Mesenchymal stem cell (in vitro differentiated cells and primary cell): ENCODE measurements at regions not wholly inside any gene's neighbourhood (a gene's known extent, or its start where the extent isn't known, plus 50 kb on each side); places are given as distances from the start of the nearest gene placed in this dataset.

ENCODE experiments used
- DNase-seq: peaks from one replicate; pipeline ENCODE4 v3.0.0-alpha.2; 2013
- H2AFZ ChIP-seq: one replicate; pipeline ENCODE4 v1.6.1; 2013; ENCODE audit warnings: low read depth, mild to moderate bottlenecking, control low read depth, inconsistent platforms, low read length, moderate library complexity
- H2AK5ac ChIP-seq: 2 replicates; pipeline ENCODE4 v1.6.1; 2013; ENCODE audit warnings: low read length, moderate library complexity, mild to moderate bottlenecking, inconsistent platforms; ENCODE audit not compliant: severe bottlenecking
- H2BK120ac ChIP-seq: one replicate; pipeline ENCODE4 v1.6.1; 2013; ENCODE audit warnings: low read depth, mild to moderate bottlenecking, inconsistent platforms, low read length, moderate library complexity
- H2BK12ac ChIP-seq, 2 experiments: one replicate each; pipeline ENCODE4 v1.6.1; 2013; ENCODE audit warnings: inconsistent platforms in 2 of 2, low read length in 2 of 2, mild to moderate bottlenecking in 2 of 2, moderate library complexity in 2 of 2, control low read depth in 1 of 2
- H2BK15ac ChIP-seq: one replicate; pipeline ENCODE4 v1.6.1; 2013; ENCODE audit warnings: mild to moderate bottlenecking, low read depth, inconsistent platforms; ENCODE audit not compliant: poor library complexity, severe bottlenecking
- H2BK5ac ChIP-seq: 2 replicates; pipeline ENCODE4 v1.6.1; 2013; ENCODE audit warnings: low read depth, mild to moderate bottlenecking, low read length, control low read depth, inconsistent platforms; ENCODE audit not compliant: poor library complexity, severe bottlenecking
- H3K14ac ChIP-seq, 2 experiments: one replicate each; pipeline ENCODE4 v1.6.1; 2013; ENCODE audit warnings: inconsistent platforms in 2 of 2, low read length in 2 of 2, control low read depth in 1 of 2, mild to moderate bottlenecking in 1 of 2, moderate library complexity in 1 of 2
- H3K18ac ChIP-seq, 2 experiments: one replicate each; pipeline ENCODE4 v1.6.1; 2013; ENCODE audit warnings: inconsistent platforms in 2 of 2, low read length in 2 of 2, control low read depth in 1 of 2, low read depth in 1 of 2, mild to moderate bottlenecking in 1 of 2
- H3K23ac ChIP-seq, 2 experiments: one replicate each; pipeline ENCODE4 v1.6.1; 2013; ENCODE audit warnings: inconsistent platforms in 2 of 2, low read length in 2 of 2, mild to moderate bottlenecking in 2 of 2, moderate library complexity in 2 of 2, control low read depth in 1 of 2
- H3K27ac ChIP-seq: 2 replicates; pipeline ENCODE4 v1.5.1; 2013; ENCODE audit warnings: mild to moderate bottlenecking, moderate library complexity, low read length, control low read depth, inconsistent platforms; ENCODE audit not compliant: poor library complexity, severe bottlenecking
- H3K27me3 ChIP-seq, 2 experiments: 2 replicates each; pipeline versions ENCODE4 v1.6.1 to v1.7.0; 2013; ENCODE audit warnings: low read length in 2 of 2, mild to moderate bottlenecking in 2 of 2, moderate library complexity in 2 of 2, control low read depth in 1 of 2, inconsistent platforms in 1 of 2; ENCODE audit not compliant: control insufficient read depth in 1 of 2, insufficient read depth in 1 of 2
- H3K36me3 ChIP-seq, 2 experiments: 2 replicates each; pipeline versions ENCODE4 v1.6.1 to v1.7.0; 2013; ENCODE audit warnings: low read length in 2 of 2, control low read depth in 1 of 2, inconsistent platforms in 1 of 2, low read depth in 1 of 2, mild to moderate bottlenecking in 1 of 2; ENCODE audit not compliant: insufficient read depth in 2 of 2, control insufficient read depth in 1 of 2
- H3K4ac ChIP-seq, 2 experiments: one replicate each; pipeline ENCODE4 v1.6.1; 2013; ENCODE audit warnings: inconsistent platforms in 2 of 2, low read length in 2 of 2, mild to moderate bottlenecking in 2 of 2, moderate library complexity in 2 of 2, control low read depth in 1 of 2, low read depth in 1 of 2
- H3K4me1 ChIP-seq: 2 replicates; pipeline ENCODE4 v1.6.1; 2013; ENCODE audit warnings: low read depth, low read length, control low read depth; ENCODE audit not compliant: control insufficient read depth, insufficient read depth
- H3K4me2 ChIP-seq: 2 replicates; pipeline ENCODE4 v1.6.1; 2013; ENCODE audit warnings: low read length, mild to moderate bottlenecking, inconsistent platforms; ENCODE audit not compliant: poor library complexity, severe bottlenecking
- H3K4me3 ChIP-seq, 2 experiments: 2 replicates each; pipeline versions ENCODE4 v1.5.1 to v1.7.0; 2013; ENCODE audit warnings: low read length in 2 of 2, mild to moderate bottlenecking in 2 of 2, control low read depth in 1 of 2, low read depth in 1 of 2; ENCODE audit not compliant: insufficient read depth in 1 of 2
- H3K79me1 ChIP-seq: replicated peaks from 2 replicates; pipeline ENCODE4 v1.6.1; 2013; ENCODE audit warnings: mild to moderate bottlenecking, control low read depth, low read length, inconsistent platforms; ENCODE audit not compliant: poor library complexity, severe bottlenecking
- H3K9ac ChIP-seq: 2 replicates; pipeline ENCODE4 v1.7.0; 2013; ENCODE audit warnings: mild to moderate bottlenecking, low read length, moderate library complexity
- H3K9me3 ChIP-seq: 2 replicates; pipeline ENCODE4 v1.7.0; 2013; ENCODE audit warnings: mild to moderate bottlenecking, low read length; ENCODE audit not compliant: control insufficient read depth
- H4K8ac ChIP-seq: one replicate; pipeline ENCODE4 v1.6.1; 2013; ENCODE audit warnings: inconsistent platforms, mild to moderate bottlenecking, low read length, moderate library complexity
- H4K91ac ChIP-seq: one replicate; pipeline ENCODE4 v1.6.1; 2013; ENCODE audit warnings: mild to moderate bottlenecking, low read length, inconsistent platforms
- WGBS: methylation state at CpG from one replicate; pipeline ENCODE4 v1.1.7; 2013; ENCODE audit warnings: mixed read lengths; 5-methylcytosine and 5-hydroxymethylcytosine counted together

DNA sequence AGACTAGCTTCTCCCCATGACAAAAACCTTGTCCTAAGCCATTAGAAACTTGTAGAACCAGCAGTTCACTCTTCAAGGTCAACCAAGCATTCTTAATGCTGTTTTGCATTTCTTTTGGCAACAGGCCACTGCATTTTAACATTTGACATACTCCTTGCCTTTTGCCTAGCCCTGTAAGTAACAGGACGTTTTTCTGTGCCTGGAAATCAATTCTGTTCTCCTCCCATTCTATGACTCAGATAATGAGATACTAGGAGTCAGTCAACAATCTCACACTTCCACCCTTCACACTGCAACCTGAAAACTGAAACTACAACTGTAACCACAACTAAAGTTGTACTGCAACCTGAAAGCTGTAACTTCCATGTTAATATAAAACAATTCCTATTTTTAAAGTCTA is 268.7 kb downstream of the MZT1 start:
- H4K91ac ChIP-seq = no peak overlapping the region
- no peaks in the 10 kb centered on the region for H3K36me3 ChIP-seq
- DNase-seq = peak; percentile 35
- no peak overlapping the region for H4K8ac ChIP-seq
- no peaks in the 10 kb centered on the region for H3K9me3 ChIP-seq
- no peak overlapping the region for H3K18ac ChIP-seq
- no peak overlapping the region for H2BK12ac ChIP-seq
- H3K4me3 ChIP-seq = no peak overlapping the region
- no peaks in the 10 kb centered on the region for H3K27me3 ChIP-seq
- no peak overlapping the region for H3K4me2 ChIP-seq
- 4% methylated on average over 1 of the region's 1 CpG for WGBS
- no peak overlapping the region for H2AFZ ChIP-seq
- H2BK5ac ChIP-seq = no peak overlapping the region
- H3K4me1 ChIP-seq = no peaks in the 10 kb centered on the region
- no peak overlapping the region for H3K23ac ChIP-seq
- peak overlapping the region; percentile 53 for H3K27ac ChIP-seq
- no peak overlapping the region for H3K9ac ChIP-seq
- H3K14ac ChIP-seq = no peak overlapping the region
- no peak overlapping the region for H2AK5ac ChIP-seq
- no peak overlapping the region for H2BK120ac ChIP-seq
- no peaks in the 10 kb centered on the region for H3K79me1 ChIP-seq
- no peak overlapping the region for H3K4ac ChIP-seq
- H2BK15ac ChIP-seq = no peak overlapping the region

- no peak overlapping the region for H2AK5ac ChIP-seq
- no peak overlapping the region for H3K14ac ChIP-seq
- no peaks in the 10 kb centered on the region for H3K79me1 ChIP-seq
- H2AFZ ChIP-seq = no peak overlapping the region
- H2BK120ac ChIP-seq = no peak overlapping the region
- H3K36me3 ChIP-seq = no peaks in the 10 kb centered on the region
- H4K8ac ChIP-seq = no peak overlapping the region
- 92% methylated on average over 1 of the region's 1 CpG for WGBS
- H3K27me3 ChIP-seq = no peaks in the 10 kb centered on the region
- H3K4me3 ChIP-seq = no peak overlapping the region
- no peak overlapping the region for H3K23ac ChIP-seq
- H3K9me3 ChIP-seq = no peaks in the 10 kb centered on the region
- DNase-seq = no peak
- H3K4ac ChIP-seq = no peak overlapping the region
- H3K9ac ChIP-seq = no peak overlapping the region
- H3K4me1 ChIP-seq = no peaks in the 10 kb centered on the region
- H2BK15ac ChIP-seq = no peak overlapping the region
- H2BK5ac ChIP-seq = no peak overlapping the region
- H2BK12ac ChIP-seq = no peak overlapping the region
- no peak overlapping the region for H3K4me2 ChIP-seq
- no peak overlapping the region for H3K27ac ChIP-seq
- no peak overlapping the region for H3K18ac ChIP-seq
- H4K91ac ChIP-seq = no peak overlapping the region
Measured at GRCh38 chr13:72457151-72457550, 270.3 kb downstream of the MZT1 start.

- Histone ChIP-seq H3K9ac (no peak overlapping the region), H3K9me3 (no peaks in the 10 kb centered on the region), H2BK15ac (no peak overlapping the region), H2BK120ac (no peak overlapping the region), H3K27me3 (no peaks in the 10 kb centered on the region), H3K27ac (no peak overlapping the region), H2AK5ac (no peak overlapping the region), H2BK5ac (no peak overlapping the region), H3K23ac (no peak overlapping the region), H3K79me1 (no peaks in the 10 kb centered on the region), H3K4me1 (no peaks in the 10 kb centered on the region), H3K4me3 (no peak overlapping the region), H4K8ac (no peak overlapping the region), H3K4ac (no peak overlapping the region), H2BK12ac (no peak overlapping the region), H3K18ac (no peak overlapping the region), H3K14ac (no peak overlapping the region), H3K36me3 (no peaks in the 10 kb centered on the region), H4K91ac (no peak overlapping the region), H3K4me2 (no peak overlapping the region), H2AFZ (no peak overlapping the region)
- WGBS = 92% methylated on average over 2 of the region's 2 CpGs
- no peak for DNase-seq
Measured at GRCh38 chr13:72456486-72456885, 270.9 kb downstream of the MZT1 start.

DNA sequence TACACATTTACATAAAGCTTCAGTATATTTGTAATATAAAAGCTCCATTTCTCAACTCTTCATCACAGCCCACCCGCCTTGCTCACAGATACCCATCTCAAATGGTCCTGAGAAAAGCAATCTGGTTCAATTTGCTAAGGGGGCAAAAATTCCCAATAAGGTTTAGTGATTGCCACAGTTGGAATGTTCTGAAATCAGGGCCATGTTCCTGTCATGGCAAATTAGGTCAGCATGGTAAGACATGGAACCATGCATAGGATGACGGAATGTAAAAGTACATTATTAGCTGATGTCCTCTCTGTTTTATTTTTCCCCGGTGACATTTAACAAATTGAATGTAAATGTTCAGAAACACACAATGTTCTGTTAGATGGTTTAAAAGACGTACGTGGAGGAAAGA is 274.3 kb downstream of the MZT1 start:
- no peaks in the 10 kb centered on the region for H3K4me1 ChIP-seq
- no peak overlapping the region for H3K27ac ChIP-seq
- WGBS = 98% methylated on average over 5 of the region's 5 CpGs
- no peak overlapping the region for H3K4ac ChIP-seq
- no peak overlapping the region for H2BK5ac ChIP-seq
- H3K9ac ChIP-seq = no peak overlapping the region
- H2AK5ac ChIP-seq = no peak overlapping the region
- no peak overlapping the region for H3K4me2 ChIP-seq
- no peak overlapping the region for H2BK15ac ChIP-seq
- no peak overlapping the region for H4K91ac ChIP-seq
- no peak overlapping the region for H3K4me3 ChIP-seq
- H2AFZ ChIP-seq = no peak overlapping the region
- H2BK120ac ChIP-seq = no peak overlapping the region
- no peaks in the 10 kb centered on the region for H3K36me3 ChIP-seq
- no peak for DNase-seq
- no peaks in the 10 kb centered on the region for H3K9me3 ChIP-seq
- no peak overlapping the region for H4K8ac ChIP-seq
- no peak overlapping the region for H3K18ac ChIP-seq
- H3K79me1 ChIP-seq = no peaks in the 10 kb centered on the region
- H3K14ac ChIP-seq = no peak overlapping the region
- H3K27me3 ChIP-seq = no peaks in the 10 kb centered on the region
- no peak overlapping the region for H2BK12ac ChIP-seq
- no peak overlapping the region for H3K23ac ChIP-seq
